Hematopoietic multipotent progenitor cell treated with erythropoietin and hydrocortisone succinate and interleukin-3 and kit ligand, for 4 days (in vitro differentiated cells): ENCODE measurements at regions not wholly inside any gene's neighbourhood (a gene's known extent, or its start where the extent isn't known, plus 50 kb on each side); places are given as distances from the start of the nearest gene placed in this dataset.

Source experiments
- DNase-seq: peaks from one replicate; pipeline ENCODE4 v3.0.0-alpha.2; 2015

- DNase-seq, result no peak
These were observed 77.0 kb upstream of the TACR1 start for GRCh38 chr2:75276093-75277029.

- DNase-seq, result peak; percentile 55
These were observed 75.6 kb upstream of the TACR1 start for GRCh38 chr2:75274936-75275335.

- no peak for DNase-seq
These were observed 68.8 kb upstream of the TACR1 start for GRCh38 chr2:75268112-75268511.

DNA sequence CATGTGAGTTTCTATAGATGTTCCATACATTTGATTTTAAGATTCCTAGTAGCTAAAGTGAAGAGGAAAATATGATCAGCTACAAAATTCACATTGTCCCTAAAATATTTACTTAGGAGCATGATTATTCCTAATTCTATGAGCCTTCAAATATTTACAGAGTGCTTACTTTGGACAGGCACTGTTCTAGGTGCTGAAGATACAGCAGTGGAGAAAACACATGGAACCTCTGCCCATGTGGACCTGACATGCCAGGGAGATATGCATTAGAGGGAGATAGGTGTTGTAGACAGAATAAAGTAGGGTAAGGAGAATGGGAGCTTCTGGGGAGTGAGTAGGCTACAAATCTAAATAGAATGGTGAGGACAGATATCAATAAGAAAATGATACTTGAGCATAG is 62.6 kb upstream of the TACR1 start:
- no peak for DNase-seq

DNA sequence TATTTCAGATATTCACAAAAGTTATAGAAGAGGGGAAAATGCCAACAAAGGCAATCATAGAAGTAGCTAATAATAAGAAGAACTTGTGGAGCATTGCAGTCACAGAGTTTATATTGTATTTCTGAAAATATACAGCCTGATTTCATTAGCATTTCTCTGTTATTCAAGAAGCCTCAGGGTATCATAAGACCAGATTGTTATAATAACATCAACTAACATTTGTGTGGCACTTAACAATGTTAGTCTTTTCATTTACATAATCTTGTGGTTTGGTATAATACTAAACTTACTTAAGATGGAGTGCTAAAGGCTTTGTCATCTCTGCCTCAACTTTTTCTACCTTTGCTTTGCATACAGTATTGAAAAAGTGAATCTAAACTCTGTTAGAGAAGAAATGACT is 61.6 kb upstream of the TACR1 start:
- DNase-seq, result no peak

DNA sequence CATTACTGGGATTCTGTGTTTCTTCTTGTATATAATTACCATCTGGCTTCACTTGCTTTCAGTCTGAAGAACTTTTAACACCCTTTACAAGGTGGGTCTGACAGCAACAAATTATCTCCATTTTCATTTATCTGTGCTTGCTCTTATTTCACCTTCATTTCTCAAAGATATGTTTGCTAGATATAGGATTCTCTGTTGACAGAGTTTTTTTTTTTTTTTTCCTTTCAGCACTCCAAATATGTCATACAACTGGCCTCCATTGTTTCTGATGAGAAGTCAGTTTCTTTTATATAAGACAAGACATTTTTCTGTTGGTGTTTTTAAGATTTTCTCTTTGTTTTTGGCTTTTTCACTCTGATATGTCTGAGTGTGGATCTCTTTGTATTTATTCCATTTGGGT is 59.3 kb upstream of the TACR1 start:
- DNase-seq, result no peak

DNA sequence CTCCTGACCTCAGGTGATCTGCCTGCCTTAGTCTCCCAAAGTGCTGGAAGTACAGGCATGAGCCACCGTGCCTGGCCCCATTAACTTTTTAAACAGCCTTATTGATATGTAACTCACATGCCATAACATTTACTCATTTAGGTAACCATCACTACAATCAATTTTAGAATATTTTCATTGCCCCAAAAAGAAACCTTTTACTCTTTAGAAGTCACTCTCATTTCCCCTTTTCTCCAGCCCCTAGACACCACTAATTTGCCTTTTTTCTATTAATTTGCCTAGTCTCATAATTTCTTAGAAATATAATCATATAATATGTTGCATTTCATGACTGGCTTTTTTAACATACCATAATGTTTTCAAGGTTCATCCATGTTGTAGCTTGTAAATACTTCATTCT is 57.2 kb upstream of the TACR1 start:
- DNase-seq, result no peak

- DNase-seq, result no peak
These were observed 54.2 kb upstream of the TACR1 start for GRCh38 chr2:75253526-75253925.

DNA sequence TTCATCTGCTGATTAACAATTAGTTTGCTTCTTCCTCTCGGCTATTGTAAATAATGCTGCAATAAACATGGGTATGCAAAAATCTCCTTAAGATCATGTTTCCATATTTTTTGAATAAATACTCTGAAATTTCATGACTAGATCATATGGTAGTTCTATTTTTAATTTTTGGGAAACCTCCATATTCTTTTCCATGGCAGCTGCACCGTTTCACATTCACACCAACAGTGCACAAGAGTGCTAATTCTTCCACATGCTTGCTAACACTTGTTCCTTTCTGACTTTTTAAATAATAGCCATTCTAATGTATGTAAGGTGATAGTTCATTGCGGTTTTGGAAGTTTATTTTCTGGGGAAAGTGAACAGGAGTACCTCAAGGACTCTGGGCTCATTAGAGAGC is 52.6 kb upstream of the TACR1 start:
- DNase-seq, result no peak
